DND-41 (cell line): ENCODE measurements at regions not wholly inside any gene's neighbourhood (a gene's known extent, or its start where the extent isn't known, plus 50 kb on each side); places are given as distances from the start of the nearest gene placed in this dataset.

Experiments
- EZH2 ChIP-seq: IDR thresholded peaks from 3 replicates; pipeline ENCODE4 v1.6.1; 2012; ENCODE audit warnings: borderline replicate concordance, low read depth, mild to moderate bottlenecking, moderate library complexity, low read length, inconsistent platforms; ENCODE audit not compliant: severe bottlenecking
- TF ChIP-seq, protein P1 (sequence below): IDR thresholded peaks from 2 replicates; pipeline ENCODE4 v1.5.1; 2012; ENCODE audit warnings: borderline replicate concordance, low read length, moderate library complexity, mild to moderate bottlenecking; ENCODE audit not compliant: poor library complexity, severe bottlenecking; ENCODE audit errors: extremely low read depth

DNA sequence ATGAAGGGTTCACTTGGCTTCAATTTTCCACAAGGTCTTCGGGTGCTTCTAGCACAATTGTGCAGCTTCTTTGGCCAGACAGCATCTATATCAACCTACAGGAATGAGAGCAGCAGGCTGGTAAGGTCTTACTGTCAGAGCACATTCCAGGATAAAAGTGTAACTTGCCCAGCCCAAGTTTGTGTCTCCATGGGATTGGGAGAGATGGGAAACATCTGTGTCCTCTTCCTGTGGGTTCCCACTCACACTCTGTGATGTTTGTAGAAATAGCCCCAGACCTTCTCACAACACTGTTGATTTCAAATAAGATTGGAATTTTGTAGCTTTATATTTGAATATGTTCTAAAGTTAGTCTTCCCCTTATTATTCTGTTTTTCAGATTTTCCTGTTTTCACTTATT lies 83.4 kb upstream of the RGS17 start:
- TF ChIP-seq, protein P1, sequence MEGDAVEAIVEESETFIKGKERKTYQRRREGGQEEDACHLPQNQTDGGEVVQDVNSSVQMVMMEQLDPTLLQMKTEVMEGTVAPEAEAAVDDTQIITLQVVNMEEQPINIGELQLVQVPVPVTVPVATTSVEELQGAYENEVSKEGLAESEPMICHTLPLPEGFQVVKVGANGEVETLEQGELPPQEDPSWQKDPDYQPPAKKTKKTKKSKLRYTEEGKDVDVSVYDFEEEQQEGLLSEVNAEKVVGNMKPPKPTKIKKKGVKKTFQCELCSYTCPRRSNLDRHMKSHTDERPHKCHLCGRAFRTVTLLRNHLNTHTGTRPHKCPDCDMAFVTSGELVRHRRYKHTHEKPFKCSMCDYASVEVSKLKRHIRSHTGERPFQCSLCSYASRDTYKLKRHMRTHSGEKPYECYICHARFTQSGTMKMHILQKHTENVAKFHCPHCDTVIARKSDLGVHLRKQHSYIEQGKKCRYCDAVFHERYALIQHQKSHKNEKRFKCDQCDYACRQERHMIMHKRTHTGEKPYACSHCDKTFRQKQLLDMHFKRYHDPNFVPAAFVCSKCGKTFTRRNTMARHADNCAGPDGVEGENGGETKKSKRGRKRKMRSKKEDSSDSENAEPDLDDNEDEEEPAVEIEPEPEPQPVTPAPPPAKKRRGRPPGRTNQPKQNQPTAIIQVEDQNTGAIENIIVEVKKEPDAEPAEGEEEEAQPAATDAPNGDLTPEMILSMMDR: no peak
- TF ChIP-seq EZH2: no peak
